ENCODE measurements at regions not wholly inside any gene's neighbourhood (a gene's known extent, or its start where the extent isn't known, plus 50 kb on each side); places are given as distances from the start of the nearest gene placed in this dataset.

- no peak for DNase-seq (ENCODE audit: low read depth)
- H3K27me3 ChIP-seq (ENCODE audit: control insufficient read depth, insufficient read depth, low read length) = no peaks in the 10 kb centered on the region
- H3K4me3 ChIP-seq (ENCODE audit: low read depth, low read length) = no peak overlapping the region
- TF ChIP-seq, protein P1, sequence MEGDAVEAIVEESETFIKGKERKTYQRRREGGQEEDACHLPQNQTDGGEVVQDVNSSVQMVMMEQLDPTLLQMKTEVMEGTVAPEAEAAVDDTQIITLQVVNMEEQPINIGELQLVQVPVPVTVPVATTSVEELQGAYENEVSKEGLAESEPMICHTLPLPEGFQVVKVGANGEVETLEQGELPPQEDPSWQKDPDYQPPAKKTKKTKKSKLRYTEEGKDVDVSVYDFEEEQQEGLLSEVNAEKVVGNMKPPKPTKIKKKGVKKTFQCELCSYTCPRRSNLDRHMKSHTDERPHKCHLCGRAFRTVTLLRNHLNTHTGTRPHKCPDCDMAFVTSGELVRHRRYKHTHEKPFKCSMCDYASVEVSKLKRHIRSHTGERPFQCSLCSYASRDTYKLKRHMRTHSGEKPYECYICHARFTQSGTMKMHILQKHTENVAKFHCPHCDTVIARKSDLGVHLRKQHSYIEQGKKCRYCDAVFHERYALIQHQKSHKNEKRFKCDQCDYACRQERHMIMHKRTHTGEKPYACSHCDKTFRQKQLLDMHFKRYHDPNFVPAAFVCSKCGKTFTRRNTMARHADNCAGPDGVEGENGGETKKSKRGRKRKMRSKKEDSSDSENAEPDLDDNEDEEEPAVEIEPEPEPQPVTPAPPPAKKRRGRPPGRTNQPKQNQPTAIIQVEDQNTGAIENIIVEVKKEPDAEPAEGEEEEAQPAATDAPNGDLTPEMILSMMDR (IDR thresholded peaks at IDR 0.05; ENCODE audit: insufficient read depth, low read depth, low read length) = no peak
- ChIA-PET POLR2A (no interaction called here), CTCF (interaction anchor here (0.7 kb wide), 1 partner anchor 10 kb away, joined by 3 read pairs; no protein-coding TSS in a partner anchor)
- no peaks in the 10 kb centered on the region for H3K36me3 ChIP-seq (ENCODE audit: control insufficient read depth, insufficient read depth, low read length)
These were observed 570.5 kb upstream of the SOX11 start for GRCh38 chr2:5121642-5122041.

DNA sequence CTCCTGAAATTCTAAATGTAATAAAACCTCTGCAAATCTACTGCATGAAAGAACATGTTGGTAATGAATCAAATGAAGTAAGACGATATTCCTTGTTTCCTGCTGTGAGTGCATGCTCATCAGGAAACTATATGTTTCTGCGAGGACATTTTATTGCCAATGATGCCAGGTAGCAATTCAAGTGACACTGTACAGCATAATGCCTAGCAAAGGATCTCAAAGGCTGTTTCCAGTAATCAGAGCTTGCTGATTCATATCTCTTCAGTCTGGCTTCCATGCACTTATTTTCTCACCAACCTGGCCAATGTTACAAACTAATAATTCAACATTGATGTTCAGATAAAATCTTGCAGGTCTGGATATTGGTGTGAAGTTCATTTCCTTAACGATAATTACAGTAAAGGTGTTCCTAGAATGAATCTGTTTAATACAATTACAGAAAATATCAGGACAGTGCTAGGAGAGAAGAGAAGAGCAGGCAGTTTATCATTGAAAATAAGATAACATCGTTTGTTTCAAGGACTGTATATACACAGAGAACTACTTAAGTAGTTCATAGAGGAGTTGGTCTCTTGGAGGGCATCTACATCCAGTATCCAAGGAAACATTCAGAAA is 568.5 kb upstream of the SOX11 start:
- ChIA-PET CTCF (no interaction called here), POLR2A (no interaction called here)
- TF ChIP-seq, protein P1 (IDR thresholded peaks at IDR 0.05; ENCODE audit: insufficient read depth, low read depth, low read length) = no peak
- no peaks in the 10 kb centered on the region for H3K27me3 ChIP-seq (ENCODE audit: control insufficient read depth, insufficient read depth, low read length)
- no peak overlapping the region for H3K4me3 ChIP-seq (ENCODE audit: low read depth, low read length)
- no peaks in the 10 kb centered on the region for H3K36me3 ChIP-seq (ENCODE audit: control insufficient read depth, insufficient read depth, low read length)
- DNase-seq (ENCODE audit: low read depth) = no peak

- TF ChIP-seq, protein P1 (IDR thresholded peaks at IDR 0.05; ENCODE audit: insufficient read depth, low read depth, low read length) = no peak
- POLR2A ChIA-PET = no interaction called here
- DNase-seq (ENCODE audit: low read depth) = no peak
- CTCF ChIA-PET = no interaction called here
- Histone ChIP-seq H3K4me3 (ENCODE audit: low read depth, low read length) (no peak overlapping the region), H3K36me3 (ENCODE audit: control insufficient read depth, insufficient read depth, low read length) (no peaks in the 10 kb centered on the region), H3K27me3 (ENCODE audit: control insufficient read depth, insufficient read depth, low read length) (no peaks in the 10 kb centered on the region)
These were observed 567.0 kb upstream of the SOX11 start for GRCh38 chr2:5125017-5125730.

- TF ChIP-seq, protein P1 (IDR thresholded peaks at IDR 0.05; ENCODE audit: insufficient read depth, low read depth, low read length) = no peak
- Histone ChIP-seq H3K36me3 (ENCODE audit: control insufficient read depth, insufficient read depth, low read length) (no peaks in the 10 kb centered on the region), H3K27me3 (ENCODE audit: control insufficient read depth, insufficient read depth, low read length) (no peaks in the 10 kb centered on the region), H3K4me3 (ENCODE audit: low read depth, low read length) (no peak overlapping the region)
- no peak for DNase-seq (ENCODE audit: low read depth)
- ChIA-PET POLR2A (no interaction called here), CTCF (no interaction called here)
These were observed 559.9 kb upstream of the SOX11 start for GRCh38 chr2:5132281-5132680.

GRCh38 chr2:5140347-5140746 is 551.8 kb upstream of the SOX11 start:
- H3K4me3 ChIP-seq (ENCODE audit: low read depth, low read length) = no peak overlapping the region
- H3K27me3 ChIP-seq (ENCODE audit: control insufficient read depth, insufficient read depth, low read length) = no peaks in the 10 kb centered on the region
- DNase-seq (ENCODE audit: low read depth) = no peak
- no peaks in the 10 kb centered on the region for H3K36me3 ChIP-seq (ENCODE audit: control insufficient read depth, insufficient read depth, low read length)
- TF ChIP-seq, protein P1 (IDR thresholded peaks at IDR 0.05; ENCODE audit: insufficient read depth, low read depth, low read length) = no peak
- POLR2A ChIA-PET = no interaction called here
- CTCF ChIA-PET = no interaction called here

Data from BJ (cell line).